ENCODE measurements at regions not wholly inside any gene's neighbourhood (a gene's known extent, or its start where the extent isn't known, plus 50 kb on each side); places are given as distances from the start of the nearest gene placed in this dataset.

GRCh38 chr3:124395162-124395561, 335.1 kb upstream of the UMPS start:
- no peaks in the 10 kb centered on the region for H3K9me3 Mint-ChIP-seq
- H3K4me1 Mint-ChIP-seq, result no peaks in the 10 kb centered on the region
- H3K4me3 Mint-ChIP-seq, result no peak overlapping the region
- no peak for ATAC-seq (ENCODE audit: low read depth)
- POLR2A ChIA-PET, result no interaction called here
- no peaks in the 10 kb centered on the region for H3K36me3 Mint-ChIP-seq
- no peak for DNase-seq
- H3K27me3 Mint-ChIP-seq, result peaks cover 24% of the 10 kb centered on the region
- H3K27ac Mint-ChIP-seq, result no peak overlapping the region

- peaks cover 22% of the 10 kb centered on the region for H3K27me3 Mint-ChIP-seq
- ATAC-seq (ENCODE audit: low read depth), result no peak
- POLR2A ChIA-PET, result no interaction called here
Observed at GRCh38 chr3:124395584-124396338, 334.5 kb upstream of the UMPS start.

GRCh38 chr3:124396339-124396950, 333.8 kb upstream of the UMPS start:
- no peak for ATAC-seq (ENCODE audit: low read depth)
- H3K27me3 Mint-ChIP-seq, result peaks cover 16% of the 10 kb centered on the region
- no peak for DNase-seq
- POLR2A ChIA-PET, result no interaction called here
- no peak overlapping the region for H3K4me3 Mint-ChIP-seq
- H3K4me1 Mint-ChIP-seq, result no peaks in the 10 kb centered on the region
- H3K27ac Mint-ChIP-seq, result no peak overlapping the region
- H3K9me3 Mint-ChIP-seq, result no peaks in the 10 kb centered on the region
- no peaks in the 10 kb centered on the region for H3K36me3 Mint-ChIP-seq

More at GRCh38 chr3:124395584-124396338, 334.5 kb upstream of the UMPS start:
- H3K4me3 Mint-ChIP-seq, result no peak overlapping the region
- H3K4me1 Mint-ChIP-seq, result no peaks in the 10 kb centered on the region
- no peak overlapping the region for H3K27ac Mint-ChIP-seq
- no peaks in the 10 kb centered on the region for H3K36me3 Mint-ChIP-seq
- no peak for DNase-seq
- no peaks in the 10 kb centered on the region for H3K9me3 Mint-ChIP-seq

- Mint-ChIP-seq H3K27me3 (peaks cover 16% of the 10 kb centered on the region), H3K27ac (no peak overlapping the region), H3K4me3 (no peak overlapping the region), H3K4me1 (no peaks in the 10 kb centered on the region), H3K9me3 (no peaks in the 10 kb centered on the region), H3K36me3 (no peaks in the 10 kb centered on the region)
- no peak for DNase-seq
- no peak for ATAC-seq (ENCODE audit: low read depth)
- POLR2A ChIA-PET, result no interaction called here
Observed at GRCh38 chr3:124397088-124397487, 333.2 kb upstream of the UMPS start.

- Mint-ChIP-seq H3K4me1 (no peaks in the 10 kb centered on the region), H3K27me3 (peaks cover 16% of the 10 kb centered on the region), H3K4me3 (no peak overlapping the region), H3K36me3 (no peaks in the 10 kb centered on the region), H3K27ac (no peak overlapping the region), H3K9me3 (no peaks in the 10 kb centered on the region)
- no peak for ATAC-seq (ENCODE audit: low read depth)
- POLR2A ChIA-PET, result no interaction called here
- no peak for DNase-seq
Observed at GRCh38 chr3:124398594-124398993, 331.7 kb upstream of the UMPS start.

- no peaks in the 10 kb centered on the region for H3K4me1 Mint-ChIP-seq
- DNase-seq (no peak), ATAC-seq (ENCODE audit: low read depth) (no peak)
- no peaks in the 10 kb centered on the region for H3K9me3 Mint-ChIP-seq
- POLR2A ChIA-PET, result no interaction called here
- peaks cover 17% of the 10 kb centered on the region for H3K27me3 Mint-ChIP-seq
- H3K4me3 Mint-ChIP-seq, result no peak overlapping the region
- no peak overlapping the region for H3K27ac Mint-ChIP-seq
- H3K36me3 Mint-ChIP-seq, result no peaks in the 10 kb centered on the region
Observed at GRCh38 chr3:124401843-124402242, 328.4 kb upstream of the UMPS start.

GRCh38 chr3:124402791-124403190, 327.5 kb upstream of the UMPS start:
- no peak overlapping the region for H3K4me3 Mint-ChIP-seq
- H3K27me3 Mint-ChIP-seq, result peaks cover 14% of the 10 kb centered on the region
- no peak overlapping the region for H3K27ac Mint-ChIP-seq
- no peak for ATAC-seq (ENCODE audit: low read depth)
- H3K36me3 Mint-ChIP-seq, result no peaks in the 10 kb centered on the region
- DNase-seq, result no peak
- POLR2A ChIA-PET, result no interaction called here
- H3K4me1 Mint-ChIP-seq, result no peaks in the 10 kb centered on the region
- H3K9me3 Mint-ChIP-seq, result no peaks in the 10 kb centered on the region

GRCh38 chr3:124404621-124405020, 325.6 kb upstream of the UMPS start:
- Mint-ChIP-seq H3K27me3 (peaks cover 6% of the 10 kb centered on the region), H3K4me1 (no peaks in the 10 kb centered on the region), H3K36me3 (no peaks in the 10 kb centered on the region), H3K4me3 (no peak overlapping the region), H3K9me3 (no peaks in the 10 kb centered on the region), H3K27ac (no peak overlapping the region)
- ATAC-seq (ENCODE audit: low read depth) (no peak), DNase-seq (no peak)
- POLR2A ChIA-PET, result no interaction called here

GRCh38 chr3:124407260-124407659, 323.0 kb upstream of the UMPS start:
- DNase-seq (no peak), ATAC-seq (ENCODE audit: low read depth) (no peak)
- H3K27ac Mint-ChIP-seq, result no peak overlapping the region
- peaks cover 11% of the 10 kb centered on the region for H3K27me3 Mint-ChIP-seq
- H3K36me3 Mint-ChIP-seq, result no peaks in the 10 kb centered on the region
- no peaks in the 10 kb centered on the region for H3K4me1 Mint-ChIP-seq
- no peaks in the 10 kb centered on the region for H3K9me3 Mint-ChIP-seq
- POLR2A ChIA-PET, result no interaction called here
- no peak overlapping the region for H3K4me3 Mint-ChIP-seq

- Mint-ChIP-seq H3K36me3 (no peaks in the 10 kb centered on the region), H3K27ac (no peak overlapping the region), H3K27me3 (peaks cover 16% of the 10 kb centered on the region), H3K4me3 (no peak overlapping the region), H3K9me3 (no peaks in the 10 kb centered on the region), H3K4me1 (no peaks in the 10 kb centered on the region)
- no peak for ATAC-seq (ENCODE audit: low read depth)
- DNase-seq, result no peak
- POLR2A ChIA-PET, result no interaction called here
Observed at GRCh38 chr3:124409650-124410275, 320.5 kb upstream of the UMPS start.

GRCh38 chr3:124410471-124410870, 319.8 kb upstream of the UMPS start:
- ATAC-seq (ENCODE audit: low read depth) (no peak), DNase-seq (no peak)
- Mint-ChIP-seq H3K9me3 (no peaks in the 10 kb centered on the region), H3K27ac (no peak overlapping the region), H3K4me3 (no peak overlapping the region), H3K4me1 (no peaks in the 10 kb centered on the region), H3K27me3 (peaks cover 12% of the 10 kb centered on the region), H3K36me3 (no peaks in the 10 kb centered on the region)
- POLR2A ChIA-PET, result no interaction called here

- no peak for DNase-seq
- POLR2A ChIA-PET, result no interaction called here
- no peaks in the 10 kb centered on the region for H3K36me3 Mint-ChIP-seq
- no peak for ATAC-seq (ENCODE audit: low read depth)
- no peaks in the 10 kb centered on the region for H3K9me3 Mint-ChIP-seq
- H3K27ac Mint-ChIP-seq, result no peak overlapping the region
- H3K4me3 Mint-ChIP-seq, result no peak overlapping the region
- no peaks in the 10 kb centered on the region for H3K4me1 Mint-ChIP-seq
- H3K27me3 Mint-ChIP-seq, result peaks cover 12% of the 10 kb centered on the region
Observed at GRCh38 chr3:124411728-124412127, 318.5 kb upstream of the UMPS start.

GRCh38 chr3:124412644-124413043, 317.6 kb upstream of the UMPS start:
- POLR2A ChIA-PET, result no interaction called here
- no peak for ATAC-seq (ENCODE audit: low read depth)
- no peak overlapping the region for H3K4me3 Mint-ChIP-seq
- H3K9me3 Mint-ChIP-seq, result no peaks in the 10 kb centered on the region
- no peak for DNase-seq
- H3K36me3 Mint-ChIP-seq, result no peaks in the 10 kb centered on the region
- no peaks in the 10 kb centered on the region for H3K4me1 Mint-ChIP-seq
- no peak overlapping the region for H3K27ac Mint-ChIP-seq
- H3K27me3 Mint-ChIP-seq, result peaks cover 14% of the 10 kb centered on the region

- DNase-seq, result no peak
- no peak for ATAC-seq (ENCODE audit: low read depth)
- peaks cover 18% of the 10 kb centered on the region for H3K27me3 Mint-ChIP-seq
- no peak overlapping the region for H3K4me3 Mint-ChIP-seq
- POLR2A ChIA-PET, result no interaction called here
- H3K27ac Mint-ChIP-seq, result no peak overlapping the region
- no peaks in the 10 kb centered on the region for H3K4me1 Mint-ChIP-seq
- no peaks in the 10 kb centered on the region for H3K36me3 Mint-ChIP-seq
- no peaks in the 10 kb centered on the region for H3K9me3 Mint-ChIP-seq
Observed at GRCh38 chr3:124413393-124413792, 316.9 kb upstream of the UMPS start.
